RKO (cell line): ENCODE measurements at regions not wholly inside any gene's neighbourhood (a gene's known extent, or its start where the extent isn't known, plus 50 kb on each side); places are given as distances from the start of the nearest gene placed in this dataset.
A peak's percentile ranks its signal among the peaks of the same experiment; 100 is the strongest.

ENCODE experiments used
- DNase-seq: peaks from one replicate; pipeline ENCODE4 v3.0.0-alpha.2; 2016; ENCODE audit warnings: low spot score

DNA sequence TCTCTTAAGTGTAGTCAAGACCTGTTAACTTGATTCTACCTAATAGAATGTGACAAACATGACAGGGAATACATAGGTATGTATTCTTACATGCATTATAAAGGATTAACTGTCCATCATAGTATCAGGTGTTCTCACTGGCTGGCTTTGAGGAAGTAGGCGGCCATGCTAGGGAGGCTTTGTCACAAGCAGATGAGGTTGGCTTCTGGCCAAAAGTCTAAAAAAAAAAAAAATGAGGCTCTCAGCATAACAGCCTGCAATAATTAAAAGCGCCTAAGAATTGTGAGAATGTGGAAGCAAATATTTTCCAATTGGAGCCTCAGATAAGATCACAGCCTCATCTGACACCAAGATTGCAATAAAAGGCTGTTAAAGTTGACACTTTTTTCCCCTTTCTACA is 1256.8 kb upstream of the SORCS1 start:
- DNase-seq = no peak

GRCh38 chr10:108413954-108414353 is 1249.4 kb upstream of the SORCS1 start:
- no peak for DNase-seq

- no peak for DNase-seq
Measured at GRCh38 chr10:108412323-108412722, 1247.8 kb upstream of the SORCS1 start.

DNA sequence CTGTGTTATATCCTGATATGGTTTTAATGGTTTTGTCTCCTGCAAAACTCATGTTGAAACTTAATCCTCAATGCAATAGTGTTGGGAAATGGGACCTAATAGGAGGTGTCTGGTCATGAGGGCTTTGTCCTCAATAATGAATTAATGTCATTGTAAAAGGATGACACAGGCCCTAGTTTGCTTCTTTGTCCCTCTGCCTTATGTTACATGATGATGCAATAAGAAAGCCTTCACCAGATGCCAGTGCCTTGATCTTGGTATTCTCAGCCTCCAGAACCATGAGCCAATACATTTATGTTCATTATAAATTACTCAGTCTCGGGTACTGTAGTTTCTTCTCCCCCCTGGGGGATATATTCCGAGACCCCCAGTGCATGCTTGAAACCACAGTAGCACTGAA is 1247.4 kb upstream of the SORCS1 start:
- no peak for DNase-seq

DNA sequence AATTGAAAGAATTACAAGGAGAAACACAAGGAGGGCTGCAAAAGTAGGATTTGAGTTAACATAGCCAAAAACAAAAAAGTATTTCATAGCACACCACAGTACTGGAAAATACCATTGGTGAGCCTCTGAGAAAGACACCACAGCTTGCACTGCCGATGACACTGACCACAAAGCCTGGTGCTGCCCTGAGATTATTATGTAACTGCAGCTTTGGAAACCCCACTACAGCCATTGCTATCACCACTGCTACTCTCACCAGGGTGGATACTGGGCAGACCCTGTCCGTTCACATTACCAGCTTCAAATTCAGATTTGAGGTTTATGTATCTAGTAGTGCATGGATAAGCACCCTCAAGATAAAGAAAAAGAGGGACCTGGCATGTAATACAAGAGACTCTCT is 1246.7 kb upstream of the SORCS1 start:
- no peak for DNase-seq

DNA sequence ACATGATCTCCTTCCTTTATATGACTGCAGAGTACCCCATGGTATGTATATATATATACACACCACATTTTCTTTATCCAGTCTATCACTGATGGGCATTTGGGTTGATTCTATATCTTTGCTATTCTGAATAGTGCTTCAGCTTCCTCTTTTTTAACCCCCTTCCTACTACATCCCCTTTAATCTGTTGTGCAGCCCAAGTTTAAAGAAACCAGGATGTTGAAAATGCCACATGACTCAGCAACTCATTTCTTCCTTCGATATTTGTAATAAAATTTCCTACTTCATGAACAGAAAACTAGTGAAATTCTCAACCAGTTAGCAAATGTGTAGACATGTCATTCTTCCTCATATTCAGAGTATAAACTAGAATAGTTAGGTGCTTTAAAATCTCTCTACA is 1245.7 kb upstream of the SORCS1 start:
- no peak for DNase-seq

DNA sequence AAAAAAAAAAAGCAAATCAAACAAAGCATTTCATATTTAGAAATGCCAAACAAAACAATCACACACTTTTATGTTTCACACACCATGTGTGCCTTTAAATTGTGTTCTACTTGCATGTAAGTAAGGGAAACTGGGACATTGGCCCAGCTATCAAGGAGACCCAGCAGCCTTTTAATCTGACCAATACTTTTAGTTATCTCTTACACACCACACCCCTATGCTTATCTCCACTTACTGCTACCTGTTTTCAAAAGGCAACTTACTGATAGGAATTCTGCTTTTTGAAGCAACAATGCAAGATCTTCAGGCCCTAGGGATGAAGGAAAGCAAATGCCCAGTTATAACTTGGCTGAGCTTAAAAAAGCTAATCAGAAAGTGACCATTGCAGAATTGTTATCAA is 1244.8 kb upstream of the SORCS1 start:
- no peak for DNase-seq

GRCh38 chr10:108404155-108404554 is 1239.6 kb upstream of the SORCS1 start:
- no peak for DNase-seq

DNA sequence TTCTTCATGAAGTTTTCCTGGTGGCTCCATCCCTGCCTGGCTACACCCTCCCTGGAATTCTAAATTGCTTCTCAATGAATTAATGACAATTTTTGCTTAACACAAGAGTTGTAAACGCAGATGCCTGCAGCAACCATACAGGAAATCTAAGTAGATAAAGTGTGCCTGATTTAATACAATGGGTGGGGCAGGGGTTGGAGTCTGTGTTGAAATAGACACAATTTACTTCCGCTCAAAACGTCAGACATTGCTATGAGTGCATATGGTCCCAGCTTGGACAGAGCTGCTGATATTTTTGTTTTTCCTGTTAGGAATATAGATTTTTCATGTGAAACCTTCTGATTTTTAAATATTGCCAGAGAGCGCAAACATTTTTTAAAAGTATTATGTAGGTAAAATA is 1235.0 kb upstream of the SORCS1 start:
- no peak for DNase-seq

DNA sequence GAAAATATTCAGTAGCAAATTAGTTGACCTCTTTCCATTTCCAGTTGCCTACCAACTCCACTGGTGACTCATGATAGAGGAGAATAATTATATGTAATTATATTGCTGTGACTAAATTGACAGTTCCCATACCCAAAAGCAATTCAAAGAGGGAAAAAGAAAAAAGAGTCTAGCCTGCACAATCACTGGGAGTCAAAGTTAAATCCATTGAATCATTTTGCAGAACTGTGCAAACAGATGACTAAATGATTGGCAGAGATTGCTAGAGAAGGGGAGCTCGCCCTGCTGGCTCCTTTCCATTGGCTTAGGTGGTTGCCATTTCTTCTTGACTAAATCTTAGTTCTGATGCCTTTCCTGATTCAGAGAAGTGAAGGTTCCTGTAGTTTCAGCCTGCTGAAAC is 1228.6 kb upstream of the SORCS1 start:
- DNase-seq = no peak

DNA sequence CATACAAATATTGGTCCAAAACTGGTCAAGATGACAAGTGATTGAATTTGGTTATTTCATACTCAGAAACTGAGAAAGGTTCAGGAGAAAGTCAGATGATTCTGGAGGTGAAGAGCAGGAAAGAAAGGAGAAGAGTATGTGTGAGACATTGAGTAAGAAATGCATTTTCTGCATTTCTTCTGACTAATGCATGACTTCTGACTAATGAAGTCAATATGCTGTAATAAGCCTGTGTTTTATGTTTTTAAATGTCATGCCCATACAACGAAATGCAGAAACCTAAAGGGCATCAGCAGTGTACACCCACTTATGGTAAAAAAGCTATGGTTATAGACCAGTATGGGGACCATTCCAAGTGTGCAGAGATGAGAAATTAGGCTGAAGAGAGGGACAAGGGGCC is 1227.8 kb upstream of the SORCS1 start:
- no peak for DNase-seq

- DNase-seq = no peak
Measured at GRCh38 chr10:108388706-108389105, 1224.2 kb upstream of the SORCS1 start.

- no peak for DNase-seq
Measured at GRCh38 chr10:108385963-108386362, 1221.5 kb upstream of the SORCS1 start.

DNA sequence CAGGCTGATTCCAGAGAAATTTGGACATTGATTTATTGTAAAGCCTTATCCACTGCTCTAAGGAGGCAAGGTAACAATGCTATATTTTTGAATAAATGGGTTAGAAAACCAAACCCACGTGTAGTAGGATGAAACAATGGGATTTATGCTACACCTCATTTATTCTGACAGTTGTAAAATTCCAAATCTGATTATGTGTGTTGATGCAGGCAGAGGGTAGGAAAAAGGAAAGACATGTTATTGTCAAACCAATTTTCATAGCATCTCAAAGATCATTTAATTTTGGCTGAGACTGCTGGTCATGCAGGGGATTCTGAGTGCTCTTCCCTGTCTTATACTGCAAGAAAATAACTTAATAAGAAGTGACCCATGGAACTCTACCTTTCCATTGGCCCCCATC is 1219.9 kb upstream of the SORCS1 start:
- no peak for DNase-seq

- no peak for DNase-seq
Measured at GRCh38 chr10:108378779-108379178, 1214.3 kb upstream of the SORCS1 start.

DNA sequence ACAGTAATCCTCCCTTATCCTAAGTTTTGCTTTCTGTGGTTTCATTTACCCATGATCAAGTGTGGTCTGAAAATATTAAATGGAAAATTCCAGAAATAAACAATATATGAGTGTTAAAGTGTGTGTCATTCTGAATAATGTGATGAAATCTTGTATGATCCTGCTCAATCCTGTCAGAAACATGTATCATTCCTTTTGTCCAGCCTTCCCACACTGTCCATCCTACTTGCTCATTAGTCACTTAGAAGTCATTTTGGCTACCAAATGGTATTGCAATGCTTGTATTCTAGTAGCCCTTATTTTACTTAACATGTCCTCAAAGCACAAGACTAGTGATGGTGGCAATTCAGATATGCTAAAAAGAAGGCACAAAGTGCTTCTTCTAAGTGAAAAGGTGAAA is 1211.2 kb upstream of the SORCS1 start:
- DNase-seq = peak; percentile 22

DNA sequence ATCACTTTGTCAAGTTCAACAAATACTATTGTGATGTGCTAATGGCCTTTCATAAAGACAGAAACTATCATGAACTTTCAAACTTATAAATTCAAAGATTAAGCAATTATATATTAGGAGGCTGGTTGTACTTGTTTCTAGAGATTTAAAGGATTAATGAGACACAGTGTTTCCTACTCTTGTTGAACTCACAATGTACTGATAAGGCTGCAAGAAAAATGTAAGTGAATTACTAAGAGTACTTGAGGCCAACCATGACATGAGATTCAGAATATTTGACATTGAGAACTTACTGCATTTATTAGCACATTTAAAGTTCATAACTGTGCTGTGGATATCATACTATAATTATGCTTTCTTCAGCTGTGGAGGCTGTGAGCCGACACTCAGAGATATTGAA is 1210.5 kb upstream of the SORCS1 start:
- DNase-seq = no peak

DNA sequence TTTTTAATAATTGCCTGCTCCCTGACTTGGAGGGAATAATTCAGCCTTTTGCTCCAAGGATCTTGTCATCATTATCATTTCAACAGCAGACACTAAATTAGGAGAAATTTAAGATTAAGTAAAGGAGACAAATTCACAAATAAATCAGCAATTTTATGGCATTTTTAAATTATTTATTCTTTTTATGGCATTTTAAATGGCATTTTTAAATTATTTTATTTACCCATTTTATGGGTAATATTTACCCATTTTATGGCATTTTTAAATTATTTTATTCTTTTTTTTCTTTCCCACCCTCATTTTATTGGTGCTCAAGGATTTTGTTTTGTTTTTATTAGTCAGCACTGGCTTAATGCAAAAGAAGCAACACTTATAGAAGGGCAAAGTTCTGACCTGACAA is 1201.0 kb upstream of the SORCS1 start:
- DNase-seq = no peak

DNA sequence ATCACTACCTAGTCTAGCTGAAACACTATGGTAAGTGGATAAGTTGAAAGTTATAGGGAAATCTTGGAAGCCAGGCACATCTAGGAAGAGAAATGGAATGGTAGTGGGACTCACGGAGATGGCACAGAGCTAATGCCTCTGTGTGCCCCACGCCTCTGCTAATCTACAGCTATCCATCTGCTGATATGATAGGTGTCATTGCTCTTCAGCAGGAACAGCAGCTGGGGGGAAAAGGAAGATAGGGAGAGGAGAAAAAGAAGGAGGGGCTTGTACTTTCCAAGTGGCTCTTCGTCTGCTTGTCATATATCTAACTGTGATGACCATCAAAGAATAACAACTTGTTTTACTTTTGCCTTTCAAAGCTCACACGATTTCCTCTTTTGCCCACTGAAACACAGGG is 1199.1 kb upstream of the SORCS1 start:
- no peak for DNase-seq

DNA sequence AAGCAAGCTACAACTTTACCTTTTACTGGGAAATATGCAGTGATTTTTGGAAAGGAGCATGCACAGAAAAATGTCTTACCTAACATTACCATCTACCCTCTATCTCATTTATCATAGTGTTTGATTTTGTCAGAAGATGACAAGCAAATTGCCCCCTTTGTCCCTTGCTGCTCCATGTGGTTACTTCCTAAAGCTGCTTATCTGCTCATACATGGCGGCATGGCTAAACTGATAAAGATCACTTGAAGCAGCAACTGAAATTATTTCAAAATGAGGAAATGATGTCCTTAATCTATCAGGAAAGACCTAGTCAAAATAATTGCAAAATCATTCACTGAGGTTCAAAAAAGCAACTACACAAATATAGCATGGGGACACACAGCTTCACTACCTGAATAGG is 1198.5 kb upstream of the SORCS1 start:
- no peak for DNase-seq

GRCh38 chr10:108362296-108362695 is 1197.8 kb upstream of the SORCS1 start:
- DNase-seq = no peak

GRCh38 chr10:108360187-108360586 is 1195.7 kb upstream of the SORCS1 start:
- DNase-seq = no peak

GRCh38 chr10:108358912-108359311 is 1194.4 kb upstream of the SORCS1 start:
- peak; percentile 97 for DNase-seq

- no peak for DNase-seq
Measured at GRCh38 chr10:108352771-108353170, 1188.3 kb upstream of the SORCS1 start.

DNA sequence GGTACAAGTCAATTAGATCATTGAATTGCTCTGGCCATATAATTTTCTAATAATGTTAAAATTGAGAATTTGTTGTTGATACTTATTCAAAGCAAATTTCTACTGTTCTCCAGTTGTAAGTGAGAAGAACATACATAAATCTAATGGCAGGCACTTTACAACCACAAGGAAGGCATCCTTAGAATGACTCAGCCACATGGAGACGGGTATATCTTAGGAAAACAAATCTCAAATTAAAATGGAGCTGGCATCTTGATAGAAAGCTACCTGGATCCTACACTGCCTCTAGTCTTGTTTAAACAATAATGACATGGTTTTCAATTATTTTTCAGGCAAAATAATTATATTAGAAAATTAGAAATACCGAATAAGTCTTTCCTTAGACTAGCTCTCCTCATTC is 1183.7 kb upstream of the SORCS1 start:
- DNase-seq = no peak
